B cell (primary cell): ENCODE measurements at regions not wholly inside any gene's neighbourhood (a gene's known extent, or its start where the extent isn't known, plus 50 kb on each side); places are given as distances from the start of the nearest gene placed in this dataset.

Experiments used
- ATAC-seq: fragments of 200-7000 bp; cut with Tn5 transposase; one replicate; pipeline ENCODE4 v1.10.0; 2021; ENCODE audit warnings: low read depth, mild to moderate bottlenecking, moderate number of reproducible peaks, moderate library complexity
- CTCF ChIA-PET: fragments of 350-600 bp; sonication (Branson Sonifier 250); formaldehyde crosslinking; loops from one replicate; lab custom pipeline; 2021; ENCODE audit warnings: antibody characterized with exemption, inconsistent platforms; lab: Charles Lee
- POLR2A ChIA-PET: fragments of 350-600 bp; sonication (Branson Sonifier 250); formaldehyde crosslinking; loops from one replicate; lab custom pipeline; 2021; ENCODE audit warnings: antibody characterized with exemption; lab: Charles Lee
- DNase-seq: peaks from one replicate; pipeline ENCODE4 v3.0.0; 2013
- H2AFZ ChIP-seq: 2 replicates; pipeline ENCODE4 v1.6.1; 2012; ENCODE audit warnings: mild to moderate bottlenecking, low read depth, low read length; ENCODE audit not compliant: insufficient read depth, poor library complexity, severe bottlenecking
- H3K27ac ChIP-seq, 2 donors: 1 replicate in 1 of 2; 2 replicates in 1 of 2; pipeline ENCODE4 v1.5.1; 2012 to 2013; ENCODE audit warnings: low read length in 2 of 2, mild to moderate bottlenecking in 2 of 2, moderate library complexity in 1 of 2
- H3K27me3 ChIP-seq, 4 experiments: fragments of 200-600 bp in 1 of 4; sonication (generic) in 1 of 4; replicated peaks in 1 of 4; 1 replicate in 2 of 4; 2 replicates in 2 of 4; pipeline versions ENCODE4 v1.6.1 to v1.7.0; 2013 to 2016; ENCODE audit warnings: low read length in 3 of 4, mild to moderate bottlenecking in 2 of 4, mixed read lengths in 1 of 4, moderate library complexity in 1 of 4; ENCODE audit not compliant: insufficient read depth in 4 of 4, control insufficient read depth in 3 of 4; ENCODE audit errors: control extremely low read depth in 1 of 4
- H3K36me3 ChIP-seq, 2 experiments: replicated peaks in 1 of 2; 1 replicate in 1 of 2; 2 replicates in 1 of 2; pipeline versions ENCODE4 v1.6.1 to v1.7.1; 2013; ENCODE audit warnings: low read length in 1 of 2; ENCODE audit not compliant: insufficient read depth in 2 of 2, control insufficient read depth in 1 of 2; ENCODE audit errors: control extremely low read depth in 1 of 2, extremely low read depth in 1 of 2
- H3K4me1 ChIP-seq, 2 donors: fragments of 200-600 bp in 1 of 2; sonication (generic) in 1 of 2; 1 replicate in 1 of 2; 2 replicates in 1 of 2; pipeline versions ENCODE4 v1.5.1 to v1.6.1; 2013 to 2017; ENCODE audit warnings: low read length in 2 of 2; ENCODE audit not compliant: control insufficient read depth in 2 of 2, insufficient read depth in 2 of 2
- H3K4me2 ChIP-seq: replicated peaks from 2 replicates; pipeline ENCODE3; 2012; ENCODE audit warnings: mild to moderate bottlenecking, low read depth, low read length; ENCODE audit not compliant: poor library complexity, severe bottlenecking
- H3K4me3 ChIP-seq, 5 experiments: fragments of 200-600 bp in 1 of 5; sonication (generic) in 1 of 5; 1 replicate in 3 of 5; 2 replicates in 2 of 5; pipeline versions ENCODE4 v1.5.1 to v1.7.0; 2011 to 2016; ENCODE audit warnings: low read length in 4 of 5, mild to moderate bottlenecking in 4 of 5, low read depth in 2 of 5, control low read depth in 1 of 5, moderate library complexity in 1 of 5; ENCODE audit not compliant: insufficient read depth in 1 of 5; ENCODE audit errors: control extremely low read depth in 1 of 5, extremely low read depth in 1 of 5
- H3K79me2 ChIP-seq: fragments of 200-600 bp; sonication (generic); one replicate; pipeline ENCODE4 v1.6.0; 2016; ENCODE audit warnings: low read length; ENCODE audit not compliant: control insufficient read depth, insufficient read depth
- H3K9ac ChIP-seq: fragments of 200-600 bp; sonication (generic); 2 replicates; pipeline ENCODE4 v1.6.1; 2017; ENCODE audit warnings: mild to moderate bottlenecking, low read length, moderate library complexity
- H3K9me3 ChIP-seq, 3 donors: one replicate each; pipeline versions ENCODE4 v1.6.1 to v1.7.1; 2013; ENCODE audit warnings: low read length in 2 of 3; ENCODE audit not compliant: control insufficient read depth in 2 of 3, insufficient read depth in 1 of 3; ENCODE audit errors: control extremely low read depth in 1 of 3
- H4K20me1 ChIP-seq: 2 replicates; pipeline ENCODE4 v1.6.0; 2012; ENCODE audit warnings: mild to moderate bottlenecking, low read length; ENCODE audit not compliant: insufficient read depth, control insufficient read depth, poor library complexity, severe bottlenecking
- H3K27ac Mint-ChIP-seq: one replicate; pipeline ENCODE4 v1.8.0; 2021; ENCODE audit warnings: mixed read lengths
- H3K27me3 Mint-ChIP-seq: one replicate; pipeline ENCODE4 v1.8.0; 2021; ENCODE audit warnings: mixed read lengths
- H3K4me1 Mint-ChIP-seq: one replicate; pipeline ENCODE4 v1.8.0; 2021; ENCODE audit warnings: mixed read lengths
- H3K4me3 Mint-ChIP-seq: one replicate; pipeline ENCODE4 v1.8.0; 2021; ENCODE audit warnings: mixed read lengths
- H3K9me3 Mint-ChIP-seq: one replicate; pipeline ENCODE4 v1.8.0; 2022; ENCODE audit warnings: mixed read lengths; ENCODE audit not compliant: insufficient read depth
- CTCF ChIP-seq: fragments of 200-600 bp; IDR thresholded peaks from one replicate; pipeline ENCODE4 v1.8.0; 2022; ENCODE audit warnings: antibody characterized with exemption, mild to moderate bottlenecking
- EZH2 ChIP-seq: IDR thresholded peaks from 2 replicates; pipeline ENCODE4 v1.6.1; 2012; ENCODE audit warnings: borderline replicate concordance, low read depth, mild to moderate bottlenecking, moderate library complexity, low read length; ENCODE audit not compliant: insufficient read depth, poor library complexity, severe bottlenecking
- WGBS: methylation state at CpG from one replicate; pipeline ENCODE4 v1.1.5; 2013; ENCODE audit warnings: missing lambda C conversion rate; ENCODE audit not compliant: insufficient coverage; 5-methylcytosine and 5-hydroxymethylcytosine counted together
- intact Hi-C: fragments of 100-400 bp; cut with micrococcal nuclease; formaldehyde crosslinking; loops from one replicate; pipeline ENCODE4 v1.10.0; 2022

DNA sequence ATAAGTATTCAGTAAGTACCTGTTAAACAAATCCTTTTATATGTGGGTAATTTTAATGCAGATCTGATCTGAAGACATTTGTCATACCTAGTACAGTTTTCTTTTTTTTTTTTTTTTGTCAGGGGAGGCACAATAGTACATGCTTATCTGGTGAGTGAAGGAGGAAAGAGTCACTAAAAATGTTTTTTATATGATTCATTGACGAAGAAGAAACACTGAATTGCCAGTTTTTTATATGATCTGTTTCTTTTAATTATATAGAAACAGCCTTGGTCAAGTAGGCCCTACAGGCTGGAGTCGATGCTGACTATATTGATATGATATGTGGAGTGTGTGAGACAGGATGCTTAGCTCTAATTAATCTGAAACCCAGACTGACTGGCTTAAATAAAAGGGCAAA, 315.2 kb downstream of the PSAT1 start:
- ChIA-PET POLR2A (no interaction called here), CTCF (no interaction called here)
- DNase-seq (no peak), ATAC-seq (no peak)
- no peaks in the 10 kb centered on the region for H3K79me2 ChIP-seq
- Mint-ChIP-seq H3K4me1 (no peaks in the 10 kb centered on the region), H3K9me3 (no peaks in the 10 kb centered on the region), H3K27me3 (peaks cover 4% of the 10 kb centered on the region), H3K27ac (no peak overlapping the region), H3K4me3 (no peak overlapping the region)
- no peaks in the 10 kb centered on the region for H3K27me3 ChIP-seq
- WGBS, result no CpG with 5 or more reads among the region's 2 CpGs
- H3K4me3 ChIP-seq, result no peak overlapping the region
- no peaks in the 10 kb centered on the region for H4K20me1 ChIP-seq
- H3K4me2 ChIP-seq, result no peak overlapping the region
- no peaks in the 10 kb centered on the region for H3K4me1 ChIP-seq
- no peak overlapping the region for H2AFZ ChIP-seq
- TF ChIP-seq EZH2 (no peak), CTCF (no peak)
- intact Hi-C loops, result no loop called here
- H3K36me3 ChIP-seq, result no peaks in the 10 kb centered on the region
- no peak overlapping the region for H3K27ac ChIP-seq
- no peaks in the 10 kb centered on the region for H3K9me3 ChIP-seq
- no peak overlapping the region for H3K9ac ChIP-seq

GRCh38 chr9:78613006-78613405, 316.1 kb downstream of the PSAT1 start:
- ATAC-seq (no peak), DNase-seq (no peak)
- peaks cover 4% of the 10 kb centered on the region for H3K27me3 Mint-ChIP-seq
- no peak overlapping the region for H3K4me3 Mint-ChIP-seq
- TF ChIP-seq EZH2 (no peak), CTCF (no peak)
- Histone ChIP-seq H4K20me1 (no peaks in the 10 kb centered on the region), H3K4me2 (no peak overlapping the region), H3K79me2 (no peaks in the 10 kb centered on the region), H3K4me1 (no peaks in the 10 kb centered on the region), H2AFZ (no peak overlapping the region), H3K27ac (no peak overlapping the region), H3K9me3 (no peaks in the 10 kb centered on the region), H3K9ac (no peak overlapping the region), H3K4me3 (no peak overlapping the region), H3K36me3 (no peaks in the 10 kb centered on the region), H3K27me3 (no peaks in the 10 kb centered on the region)
- POLR2A ChIA-PET, result no interaction called here
- intact Hi-C loops, result no loop called here
- H3K27ac Mint-ChIP-seq, result no peak overlapping the region
- CTCF ChIA-PET, result no interaction called here
- no peaks in the 10 kb centered on the region for H3K4me1 Mint-ChIP-seq
- WGBS, result no CpG with 5 or more reads among the region's 3 CpGs
- no peaks in the 10 kb centered on the region for H3K9me3 Mint-ChIP-seq
